GM23338 (cell line): ENCODE measurements at regions not wholly inside any gene's neighbourhood (a gene's known extent, or its start where the extent isn't known, plus 50 kb on each side); places are given as distances from the start of the nearest gene placed in this dataset.

ENCODE experiments used
- ATAC-seq: fragments of 200-7000 bp; cut with Tn5 transposase; 3 replicates; pipeline ENCODE4 v1.9.1; 2020
- DNase-seq: peaks from one replicate; pipeline ENCODE4 v3.0.0-alpha.2; 2015; ENCODE audit warnings: low spot score
- H2AFZ ChIP-seq: fragments of 200-600 bp; sonication (generic); 2 replicates; pipeline ENCODE4 v1.8.0; 2016; ENCODE audit warnings: antibody characterized with exemption, mild to moderate bottlenecking, moderate library complexity
- H3F3A ChIP-seq: fragments of 200-600 bp; sonication (generic); replicated peaks from 2 replicates; pipeline ENCODE4 v1.8.0; 2017; ENCODE audit warnings: antibody characterized with exemption, mixed run types, low read depth
- H3K27ac ChIP-seq: fragments of 200-600 bp; sonication (generic); 2 replicates; pipeline ENCODE4 v1.6.1; 2016; ENCODE audit warnings: low read depth
- H3K27me3 ChIP-seq: fragments of 200-600 bp; sonication (generic); 2 replicates; pipeline ENCODE4 v1.8.0; 2016; ENCODE audit warnings: mild to moderate bottlenecking, mixed run types, moderate library complexity; ENCODE audit not compliant: insufficient read depth
- H3K36me3 ChIP-seq: fragments of 200-600 bp; sonication (generic); 2 replicates; pipeline ENCODE4 v1.8.0; 2016; ENCODE audit warnings: mild to moderate bottlenecking; ENCODE audit not compliant: insufficient read depth
- H3K4me1 ChIP-seq: fragments of 200-600 bp; sonication (generic); 2 replicates; pipeline ENCODE4 v1.8.0; 2016; ENCODE audit warnings: mild to moderate bottlenecking, moderate library complexity; ENCODE audit not compliant: insufficient read depth
- H3K4me2 ChIP-seq: fragments of 200-600 bp; sonication (generic); 2 replicates; pipeline ENCODE4 v1.7.1; 2017; ENCODE audit warnings: mixed run types
- H3K4me3 ChIP-seq: fragments of 200-600 bp; sonication (generic); 2 replicates; pipeline ENCODE4 v1.6.1; 2016; ENCODE audit warnings: mixed run types
- H3K79me2 ChIP-seq: fragments of 200-600 bp; sonication (generic); replicated peaks from 2 replicates; pipeline ENCODE4 v1.8.0; 2017; ENCODE audit warnings: mild to moderate bottlenecking; ENCODE audit not compliant: insufficient read depth
- H3K9me2 ChIP-seq: fragments of 200-600 bp; sonication (generic); 2 replicates; pipeline ENCODE4 v1.8.0; 2017; ENCODE audit not compliant: insufficient read depth
- H4K20me1 ChIP-seq: fragments of 200-600 bp; sonication (generic); replicated peaks from 2 replicates; pipeline ENCODE4 v1.8.0; 2017; ENCODE audit warnings: mild to moderate bottlenecking; ENCODE audit not compliant: insufficient read depth
- H3K27ac Mint-ChIP-seq: 2 replicates; pipeline ENCODE4 v1.8.0; 2020; ENCODE audit warnings: inconsistent platforms, mild to moderate bottlenecking, moderate library complexity, mixed read lengths
- H3K27me3 Mint-ChIP-seq: 3 replicates; pipeline ENCODE4 v1.8.0; 2022; ENCODE audit warnings: low read depth, mild to moderate bottlenecking, moderate library complexity, mixed read lengths, inconsistent platforms; ENCODE audit not compliant: insufficient read depth, poor library complexity
- H3K36me3 Mint-ChIP-seq: 3 replicates; pipeline ENCODE4 v1.8.0; 2021; ENCODE audit warnings: low read depth, mild to moderate bottlenecking, inconsistent platforms, moderate library complexity, mixed read lengths
- H3K4me1 Mint-ChIP-seq: 3 replicates; pipeline ENCODE4 v1.8.0; 2020; ENCODE audit warnings: mild to moderate bottlenecking, inconsistent platforms, mixed read lengths
- H3K4me3 Mint-ChIP-seq: 3 replicates; pipeline ENCODE4 v1.8.0; 2021; ENCODE audit warnings: moderate library complexity, mild to moderate bottlenecking, inconsistent platforms, mixed read lengths
- H3K9me3 Mint-ChIP-seq: 3 replicates; pipeline ENCODE4 v1.8.0; 2020; ENCODE audit warnings: moderate library complexity, mild to moderate bottlenecking, inconsistent platforms, mixed read lengths
- EZH2phosphoT487 ChIP-seq: fragments of 200-600 bp; sonication (generic); IDR thresholded peaks from one replicate; pipeline ENCODE4 v1.8.1; 2018; ENCODE audit warnings: antibody characterized with exemption; ENCODE audit not compliant: unreplicated experiment
- JUNB ChIP-seq: IDR thresholded peaks from one replicate; pipeline ENCODE4 v1.6.1; 2016; ENCODE audit warnings: antibody characterized with exemption; ENCODE audit not compliant: unreplicated experiment
- NANOG ChIP-seq: IDR thresholded peaks from 2 replicates; pipeline ENCODE4 v1.6.1; 2016; ENCODE audit warnings: antibody characterized with exemption, borderline replicate concordance
- POLR2AphosphoS5 ChIP-seq: IDR thresholded peaks from 2 replicates; pipeline ENCODE4 v1.6.1; 2016; ENCODE audit warnings: antibody characterized with exemption, low read depth
- STAT1 ChIP-seq: IDR thresholded peaks from one replicate; pipeline ENCODE4 v1.6.1; 2016; ENCODE audit warnings: antibody characterized with exemption; ENCODE audit not compliant: unreplicated experiment
- TF ChIP-seq, protein P1 (sequence below): fragments of 250-450 bp; sonication (Bioruptor Pico); IDR thresholded peaks from 2 replicates; pipeline ENCODE4 v1.5.0; 2020; ENCODE audit warnings: mild to moderate bottlenecking, moderate library complexity
- TF ChIP-seq, protein P2 (sequence below): IDR thresholded peaks from one replicate; pipeline ENCODE4 v1.6.1; 2018; ENCODE audit warnings: antibody characterized with exemption; ENCODE audit not compliant: unreplicated experiment
- TF ChIP-seq, protein P3 (sequence below): IDR thresholded peaks from 2 replicates; pipeline ENCODE4 v1.6.1; 2016; ENCODE audit warnings: antibody characterized with exemption
- TF ChIP-seq, protein P4 (sequence below), 2 experiments: fragments of 200-600 bp in 1 of 2; sonication (generic) in 1 of 2; conservative IDR thresholded peaks; 2 replicates each; pipeline versions ENCODE4 v1.5.1 to v1.6.1; 2016 to 2017; ENCODE audit warnings: antibody characterized with exemption in 2 of 2, low read depth in 2 of 2, mild to moderate bottlenecking in 2 of 2, moderate library complexity in 1 of 2

DNA sequence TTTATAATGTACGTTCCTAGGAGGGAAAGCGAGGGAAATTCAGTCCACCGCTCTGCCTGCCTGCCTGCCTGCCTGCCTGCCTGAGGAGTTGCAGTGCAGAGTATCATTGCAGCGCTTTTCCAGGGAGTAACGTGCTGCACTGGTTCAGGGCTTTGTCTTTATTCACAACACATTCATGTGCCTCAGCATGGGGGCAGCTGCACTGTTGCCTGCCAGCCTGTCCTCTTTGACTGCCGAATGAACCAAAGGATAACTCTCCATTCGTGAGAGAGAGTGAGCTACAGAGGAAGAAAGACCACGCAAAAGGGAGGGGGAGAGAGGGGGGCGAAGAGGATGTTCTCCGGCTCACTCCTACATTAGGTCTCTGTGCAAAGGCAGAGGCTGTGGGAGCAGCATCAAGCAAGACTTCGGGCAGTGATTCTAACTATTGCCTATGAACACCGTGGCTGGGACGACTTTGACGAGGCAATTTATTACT lies 791.2 kb downstream of the MAT2B start:
- ATAC-seq (peak; percentile 99), DNase-seq (peak; percentile 87)
- H3K36me3 Mint-ChIP-seq = no peaks in the 10 kb centered on the region
- H3K27ac Mint-ChIP-seq = peak overlapping the region; percentile 79; the same call in 1 of the 2 replicates
- H3K4me1 ChIP-seq = peaks cover 6% of the 10 kb centered on the region
- H3F3A ChIP-seq = no peaks in the 10 kb centered on the region
- peak overlapping the region; percentile 62 for H3K4me2 ChIP-seq
- H3K27ac ChIP-seq = no peak overlapping the region
- peak overlapping the region; percentile 15 for H3K4me3 ChIP-seq
- H3K27me3 Mint-ChIP-seq = no peaks in the 10 kb centered on the region
- H3K9me2 ChIP-seq = no peaks in the 10 kb centered on the region
- no peaks in the 10 kb centered on the region for H4K20me1 ChIP-seq
- no peaks in the 10 kb centered on the region for H3K36me3 ChIP-seq
- H2AFZ ChIP-seq = peak overlapping the region; percentile 63
- no peaks in the 10 kb centered on the region for H3K27me3 ChIP-seq
- H3K4me1 Mint-ChIP-seq = peaks cover 19% of the 10 kb centered on the region; the same call in 2 of the 3 replicates
- peak overlapping the region; percentile 69 for H3K4me3 Mint-ChIP-seq
- no peaks in the 10 kb centered on the region for H3K79me2 ChIP-seq
- no peak for TF ChIP-seq POLR2AphosphoS5
- TF ChIP-seq, protein P1, sequence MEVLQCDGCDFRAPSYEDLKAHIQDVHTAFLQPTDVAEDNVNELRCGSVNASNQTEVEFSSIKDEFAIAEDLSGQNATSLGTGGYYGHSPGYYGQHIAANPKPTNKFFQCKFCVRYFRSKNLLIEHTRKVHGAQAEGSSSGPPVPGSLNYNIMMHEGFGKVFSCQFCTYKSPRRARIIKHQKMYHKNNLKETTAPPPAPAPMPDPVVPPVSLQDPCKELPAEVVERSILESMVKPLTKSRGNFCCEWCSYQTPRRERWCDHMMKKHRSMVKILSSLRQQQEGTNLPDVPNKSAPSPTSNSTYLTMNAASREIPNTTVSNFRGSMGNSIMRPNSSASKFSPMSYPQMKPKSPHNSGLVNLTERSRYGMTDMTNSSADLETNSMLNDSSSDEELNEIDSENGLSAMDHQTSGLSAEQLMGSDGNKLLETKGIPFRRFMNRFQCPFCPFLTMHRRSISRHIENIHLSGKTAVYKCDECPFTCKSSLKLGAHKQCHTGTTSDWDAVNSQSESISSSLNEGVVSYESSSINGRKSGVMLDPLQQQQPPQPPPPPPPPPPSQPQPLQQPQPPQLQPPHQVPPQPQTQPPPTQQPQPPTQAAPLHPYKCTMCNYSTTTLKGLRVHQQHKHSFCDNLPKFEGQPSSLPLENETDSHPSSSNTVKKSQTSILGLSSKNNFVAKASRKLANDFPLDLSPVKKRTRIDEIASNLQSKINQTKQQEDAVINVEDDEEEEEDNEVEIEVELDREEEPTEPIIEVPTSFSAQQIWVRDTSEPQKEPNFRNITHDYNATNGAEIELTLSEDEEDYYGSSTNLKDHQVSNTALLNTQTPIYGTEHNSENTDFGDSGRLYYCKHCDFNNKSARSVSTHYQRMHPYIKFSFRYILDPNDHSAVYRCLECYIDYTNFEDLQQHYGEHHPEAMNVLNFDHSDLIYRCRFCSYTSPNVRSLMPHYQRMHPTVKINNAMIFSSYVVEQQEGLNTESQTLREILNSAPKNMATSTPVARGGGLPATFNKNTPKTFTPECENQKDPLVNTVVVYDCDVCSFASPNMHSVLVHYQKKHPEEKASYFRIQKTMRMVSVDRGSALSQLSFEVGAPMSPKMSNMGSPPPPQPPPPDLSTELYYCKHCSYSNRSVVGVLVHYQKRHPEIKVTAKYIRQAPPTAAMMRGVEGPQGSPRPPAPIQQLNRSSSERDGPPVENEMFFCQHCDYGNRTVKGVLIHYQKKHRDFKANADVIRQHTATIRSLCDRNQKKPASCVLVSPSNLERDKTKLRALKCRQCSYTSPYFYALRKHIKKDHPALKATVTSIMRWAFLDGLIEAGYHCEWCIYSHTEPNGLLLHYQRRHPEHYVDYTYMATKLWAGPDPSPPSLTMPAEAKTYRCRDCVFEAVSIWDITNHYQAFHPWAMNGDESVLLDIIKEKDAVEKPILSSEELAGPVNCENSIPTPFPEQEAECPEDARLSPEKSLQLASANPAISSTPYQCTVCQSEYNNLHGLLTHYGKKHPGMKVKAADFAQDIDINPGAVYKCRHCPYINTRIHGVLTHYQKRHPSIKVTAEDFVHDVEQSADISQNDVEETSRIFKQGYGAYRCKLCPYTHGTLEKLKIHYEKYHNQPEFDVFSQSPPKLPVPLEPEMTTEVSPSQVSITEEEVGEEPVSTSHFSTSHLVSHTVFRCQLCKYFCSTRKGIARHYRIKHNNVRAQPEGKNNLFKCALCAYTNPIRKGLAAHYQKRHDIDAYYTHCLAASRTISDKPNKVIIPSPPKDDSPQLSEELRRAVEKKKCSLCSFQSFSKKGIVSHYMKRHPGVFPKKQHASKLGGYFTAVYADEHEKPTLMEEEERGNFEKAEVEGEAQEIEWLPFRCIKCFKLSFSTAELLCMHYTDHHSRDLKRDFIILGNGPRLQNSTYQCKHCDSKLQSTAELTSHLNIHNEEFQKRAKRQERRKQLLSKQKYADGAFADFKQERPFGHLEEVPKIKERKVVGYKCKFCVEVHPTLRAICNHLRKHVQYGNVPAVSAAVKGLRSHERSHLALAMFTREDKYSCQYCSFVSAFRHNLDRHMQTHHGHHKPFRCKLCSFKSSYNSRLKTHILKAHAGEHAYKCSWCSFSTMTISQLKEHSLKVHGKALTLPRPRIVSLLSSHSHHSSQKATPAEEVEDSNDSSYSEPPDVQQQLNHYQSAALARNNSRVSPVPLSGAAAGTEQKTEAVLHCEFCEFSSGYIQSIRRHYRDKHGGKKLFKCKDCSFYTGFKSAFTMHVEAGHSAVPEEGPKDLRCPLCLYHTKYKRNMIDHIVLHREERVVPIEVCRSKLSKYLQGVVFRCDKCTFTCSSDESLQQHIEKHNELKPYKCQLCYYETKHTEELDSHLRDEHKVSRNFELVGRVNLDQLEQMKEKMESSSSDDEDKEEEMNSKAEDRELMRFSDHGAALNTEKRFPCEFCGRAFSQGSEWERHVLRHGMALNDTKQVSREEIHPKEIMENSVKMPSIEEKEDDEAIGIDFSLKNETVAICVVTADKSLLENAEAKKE (CRISPR knock-in tag) = peak; percentile 47; the same call in 1 of the 2 replicates
- H3K9me3 Mint-ChIP-seq = no peaks in the 10 kb centered on the region

DNA sequence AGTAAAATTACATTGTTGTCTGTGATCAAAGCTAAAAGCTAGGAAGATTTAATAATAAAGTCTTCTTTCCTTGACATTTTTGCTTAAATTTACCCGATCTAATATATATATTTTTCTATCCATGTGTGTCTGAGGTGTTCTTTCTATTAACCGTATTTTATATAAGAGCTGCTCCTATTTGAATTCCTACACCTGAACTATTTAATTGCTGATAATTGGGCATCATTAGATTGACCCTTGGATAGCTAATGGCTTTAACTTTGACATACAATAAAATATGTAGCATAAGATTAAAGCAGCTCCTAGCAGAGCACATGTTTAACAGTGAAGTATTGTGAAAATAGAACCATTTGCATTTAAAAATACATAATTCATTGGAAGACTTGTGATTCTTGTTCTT lies 792.7 kb downstream of the MAT2B start:
- H3K9me2 ChIP-seq = no peaks in the 10 kb centered on the region
- H3K36me3 Mint-ChIP-seq = no peaks in the 10 kb centered on the region
- H3K9me3 Mint-ChIP-seq = no peaks in the 10 kb centered on the region
- H3F3A ChIP-seq = no peaks in the 10 kb centered on the region
- no peak overlapping the region for H3K27ac Mint-ChIP-seq
- ATAC-seq = no peak
- H3K4me3 ChIP-seq = no peak overlapping the region
- H3K27me3 Mint-ChIP-seq = no peaks in the 10 kb centered on the region
- no peak overlapping the region for H3K4me2 ChIP-seq
- H3K4me3 Mint-ChIP-seq = no peak overlapping the region
- DNase-seq = no peak
- no peak overlapping the region for H2AFZ ChIP-seq
- peaks cover 6% of the 10 kb centered on the region for H3K4me1 ChIP-seq
- H3K79me2 ChIP-seq = no peaks in the 10 kb centered on the region
- no peaks in the 10 kb centered on the region for H4K20me1 ChIP-seq
- H3K36me3 ChIP-seq = no peaks in the 10 kb centered on the region
- H3K27ac ChIP-seq = no peak overlapping the region
- no peaks in the 10 kb centered on the region for H3K27me3 ChIP-seq
- H3K4me1 Mint-ChIP-seq = peaks cover 19% of the 10 kb centered on the region; the same call in 2 of the 3 replicates
- TF ChIP-seq EZH2phosphoT487 = no peak
- no peak for TF ChIP-seq POLR2AphosphoS5
- TF ChIP-seq NANOG = no peak
- TF ChIP-seq JUNB = no peak
- no peak for TF ChIP-seq STAT1
- TF ChIP-seq, protein P2, sequence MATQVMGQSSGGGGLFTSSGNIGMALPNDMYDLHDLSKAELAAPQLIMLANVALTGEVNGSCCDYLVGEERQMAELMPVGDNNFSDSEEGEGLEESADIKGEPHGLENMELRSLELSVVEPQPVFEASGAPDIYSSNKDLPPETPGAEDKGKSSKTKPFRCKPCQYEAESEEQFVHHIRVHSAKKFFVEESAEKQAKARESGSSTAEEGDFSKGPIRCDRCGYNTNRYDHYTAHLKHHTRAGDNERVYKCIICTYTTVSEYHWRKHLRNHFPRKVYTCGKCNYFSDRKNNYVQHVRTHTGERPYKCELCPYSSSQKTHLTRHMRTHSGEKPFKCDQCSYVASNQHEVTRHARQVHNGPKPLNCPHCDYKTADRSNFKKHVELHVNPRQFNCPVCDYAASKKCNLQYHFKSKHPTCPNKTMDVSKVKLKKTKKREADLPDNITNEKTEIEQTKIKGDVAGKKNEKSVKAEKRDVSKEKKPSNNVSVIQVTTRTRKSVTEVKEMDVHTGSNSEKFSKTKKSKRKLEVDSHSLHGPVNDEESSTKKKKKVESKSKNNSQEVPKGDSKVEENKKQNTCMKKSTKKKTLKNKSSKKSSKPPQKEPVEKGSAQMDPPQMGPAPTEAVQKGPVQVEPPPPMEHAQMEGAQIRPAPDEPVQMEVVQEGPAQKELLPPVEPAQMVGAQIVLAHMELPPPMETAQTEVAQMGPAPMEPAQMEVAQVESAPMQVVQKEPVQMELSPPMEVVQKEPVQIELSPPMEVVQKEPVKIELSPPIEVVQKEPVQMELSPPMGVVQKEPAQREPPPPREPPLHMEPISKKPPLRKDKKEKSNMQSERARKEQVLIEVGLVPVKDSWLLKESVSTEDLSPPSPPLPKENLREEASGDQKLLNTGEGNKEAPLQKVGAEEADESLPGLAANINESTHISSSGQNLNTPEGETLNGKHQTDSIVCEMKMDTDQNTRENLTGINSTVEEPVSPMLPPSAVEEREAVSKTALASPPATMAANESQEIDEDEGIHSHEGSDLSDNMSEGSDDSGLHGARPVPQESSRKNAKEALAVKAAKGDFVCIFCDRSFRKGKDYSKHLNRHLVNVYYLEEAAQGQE = no peak
- TF ChIP-seq, protein P3, sequence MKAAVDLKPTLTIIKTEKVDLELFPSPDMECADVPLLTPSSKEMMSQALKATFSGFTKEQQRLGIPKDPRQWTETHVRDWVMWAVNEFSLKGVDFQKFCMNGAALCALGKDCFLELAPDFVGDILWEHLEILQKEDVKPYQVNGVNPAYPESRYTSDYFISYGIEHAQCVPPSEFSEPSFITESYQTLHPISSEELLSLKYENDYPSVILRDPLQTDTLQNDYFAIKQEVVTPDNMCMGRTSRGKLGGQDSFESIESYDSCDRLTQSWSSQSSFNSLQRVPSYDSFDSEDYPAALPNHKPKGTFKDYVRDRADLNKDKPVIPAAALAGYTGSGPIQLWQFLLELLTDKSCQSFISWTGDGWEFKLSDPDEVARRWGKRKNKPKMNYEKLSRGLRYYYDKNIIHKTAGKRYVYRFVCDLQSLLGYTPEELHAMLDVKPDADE = no peak
- TF ChIP-seq, protein P4, sequence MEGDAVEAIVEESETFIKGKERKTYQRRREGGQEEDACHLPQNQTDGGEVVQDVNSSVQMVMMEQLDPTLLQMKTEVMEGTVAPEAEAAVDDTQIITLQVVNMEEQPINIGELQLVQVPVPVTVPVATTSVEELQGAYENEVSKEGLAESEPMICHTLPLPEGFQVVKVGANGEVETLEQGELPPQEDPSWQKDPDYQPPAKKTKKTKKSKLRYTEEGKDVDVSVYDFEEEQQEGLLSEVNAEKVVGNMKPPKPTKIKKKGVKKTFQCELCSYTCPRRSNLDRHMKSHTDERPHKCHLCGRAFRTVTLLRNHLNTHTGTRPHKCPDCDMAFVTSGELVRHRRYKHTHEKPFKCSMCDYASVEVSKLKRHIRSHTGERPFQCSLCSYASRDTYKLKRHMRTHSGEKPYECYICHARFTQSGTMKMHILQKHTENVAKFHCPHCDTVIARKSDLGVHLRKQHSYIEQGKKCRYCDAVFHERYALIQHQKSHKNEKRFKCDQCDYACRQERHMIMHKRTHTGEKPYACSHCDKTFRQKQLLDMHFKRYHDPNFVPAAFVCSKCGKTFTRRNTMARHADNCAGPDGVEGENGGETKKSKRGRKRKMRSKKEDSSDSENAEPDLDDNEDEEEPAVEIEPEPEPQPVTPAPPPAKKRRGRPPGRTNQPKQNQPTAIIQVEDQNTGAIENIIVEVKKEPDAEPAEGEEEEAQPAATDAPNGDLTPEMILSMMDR (conservative IDR thresholded peaks at IDR 0.05; ENCODE audit: low read depth in 2 of 2) = no peak
